GM21447 (cell line): ENCODE measurements at regions not wholly inside any gene's neighbourhood (a gene's known extent, or its start where the extent isn't known, plus 50 kb on each side); places are given as distances from the start of the nearest gene placed in this dataset.

Source experiments
- ATAC-seq: cut with Tn5 transposase; IDR thresholded peaks from one replicate; pipeline ENCODE4 v1.9.1; 2021; ENCODE audit not compliant: unreplicated experiment

GRCh38 chr2:6789559-6790138 is 76.1 kb downstream of the CMPK2 start:
- no peak for ATAC-seq

- ATAC-seq = no peak
Measured at GRCh38 chr2:6791682-6792081, 74.0 kb downstream of the CMPK2 start.

DNA sequence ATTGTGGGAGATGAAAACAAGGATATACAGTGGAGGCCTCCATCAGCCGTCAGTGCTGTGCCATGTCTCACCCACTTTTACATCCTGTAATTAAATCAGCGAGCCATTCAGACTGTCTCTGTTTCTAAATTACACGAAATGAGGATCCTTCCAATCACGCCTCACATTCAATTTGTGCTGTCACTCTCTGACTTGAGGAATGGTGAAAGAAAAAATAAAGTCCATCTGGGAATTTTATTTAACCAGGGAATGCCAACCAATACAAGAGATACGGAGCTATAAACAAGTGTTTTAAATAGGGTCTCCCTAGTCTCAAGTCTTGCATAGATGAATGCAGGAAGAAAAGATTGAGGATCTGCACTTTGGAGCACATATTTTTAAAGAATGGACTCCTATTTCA is 72.8 kb downstream of the CMPK2 start:
- ATAC-seq = no peak

- no peak for ATAC-seq
Measured at GRCh38 chr2:6793371-6793770, 72.3 kb downstream of the CMPK2 start.

DNA sequence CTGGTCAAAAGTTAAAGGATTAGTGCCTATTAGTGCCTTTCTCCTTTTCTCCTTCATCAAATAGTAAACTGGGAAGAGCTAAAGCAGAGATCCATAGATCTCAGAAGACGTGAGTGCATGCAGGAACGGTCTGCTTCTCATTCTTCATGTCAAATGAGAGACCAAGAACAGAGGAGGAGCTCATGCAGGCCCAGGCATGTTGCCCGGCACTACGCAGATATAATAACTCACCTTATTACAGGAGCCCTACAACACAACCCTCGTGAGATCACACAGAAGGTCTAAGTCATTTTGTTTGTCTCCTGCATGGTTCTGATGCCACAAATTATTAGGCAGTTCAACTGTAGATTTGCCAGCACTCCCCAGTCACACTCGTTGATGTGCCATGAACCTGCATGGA is 71.8 kb downstream of the CMPK2 start:
- no peak for ATAC-seq

GRCh38 chr2:6794448-6794847 is 71.3 kb downstream of the CMPK2 start:
- no peak for ATAC-seq
